Fibroblast of lung (primary cell): ENCODE measurements at regions not wholly inside any gene's neighbourhood (a gene's known extent, or its start where the extent isn't known, plus 50 kb on each side); places are given as distances from the start of the nearest gene placed in this dataset.

Source experiments
- CTCF ChIP-seq, 2 donors: IDR thresholded peaks in 1 of 2; conservative IDR thresholded peaks in 1 of 2; 1 replicate in 1 of 2; 2 replicates in 1 of 2; pipeline ENCODE4 v1.5.1; 2011 to 2012; ENCODE audit warnings: low read length in 2 of 2, control low read depth in 1 of 2, inconsistent platforms in 1 of 2, low read depth in 1 of 2, mild to moderate bottlenecking in 1 of 2
- EZH2 ChIP-seq: IDR thresholded peaks from 2 replicates; pipeline ENCODE4 v1.5.1; 2012; ENCODE audit warnings: low read length, control low read depth, mild to moderate bottlenecking; ENCODE audit errors: missing control alignments

DNA sequence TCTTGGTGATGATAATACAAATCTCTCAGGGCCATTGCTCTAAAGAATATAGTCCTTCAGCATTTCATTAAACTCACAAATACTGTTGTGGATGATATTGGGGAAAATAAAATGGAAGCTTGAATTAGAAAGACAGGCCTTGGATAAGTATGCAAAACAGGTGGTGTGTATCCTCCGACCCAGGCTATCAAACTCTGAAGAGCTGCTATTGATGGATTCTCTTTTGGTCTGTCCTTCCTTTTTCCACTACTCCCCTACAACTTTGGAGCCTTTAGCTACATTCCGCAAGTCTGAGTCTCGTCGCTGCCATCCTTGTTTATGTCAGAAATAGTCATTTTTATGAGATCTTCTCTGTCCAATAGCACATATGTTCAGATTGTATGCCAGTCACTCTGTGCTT is 351.6 kb downstream of the KCNJ2 start:
- TF ChIP-seq CTCF (conservative IDR thresholded peaks at IDR 0.05 in 1 of 2, IDR thresholded peaks at IDR 0.05 in 1 of 2; ENCODE audit: low read depth in 1 of 2, low read length in 2 of 2), result no peak
- TF ChIP-seq EZH2, result no peak
